ENCODE measurements at regions not wholly inside any gene's neighbourhood (a gene's known extent, or its start where the extent isn't known, plus 50 kb on each side); places are given as distances from the start of the nearest gene placed in this dataset.

DNA sequence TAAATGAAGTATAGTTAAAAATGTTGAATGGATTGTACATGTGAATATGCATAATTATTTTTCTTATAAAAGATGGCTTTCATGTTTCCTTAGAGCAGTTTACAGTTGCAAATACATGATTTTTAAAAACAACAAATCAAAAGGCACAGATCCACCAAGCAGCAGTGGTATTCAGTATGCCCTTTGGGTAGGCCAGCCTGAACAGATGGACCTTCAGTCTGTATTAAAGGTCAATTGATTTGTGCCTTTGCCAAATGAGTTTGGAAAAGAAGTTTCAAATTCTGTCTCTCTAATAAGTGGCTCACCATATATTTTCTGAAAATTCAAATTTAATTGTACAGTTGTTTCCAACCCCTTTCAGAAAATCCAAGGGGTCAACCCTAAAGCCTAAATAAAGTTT is 477.1 kb downstream of the NSUN3 start:
- H3K9me3 ChIP-seq (ENCODE audit: control insufficient read depth, low read length) = no peaks in the 10 kb centered on the region
- no peak overlapping the region for H2BK5ac ChIP-seq (ENCODE audit: low read depth, low read length, poor library complexity, severe bottlenecking)
- H2AK5ac ChIP-seq (ENCODE audit: low read length, severe bottlenecking) = no peak overlapping the region
- H3K4me3 ChIP-seq (ENCODE audit: insufficient read depth in 1 of 2, low read depth in 1 of 2, low read length in 2 of 2) = no peak overlapping the region
- no peaks in the 10 kb centered on the region for H3K79me1 ChIP-seq (replicated peaks; ENCODE audit: low read length, poor library complexity, severe bottlenecking)
- H3K9ac ChIP-seq (ENCODE audit: low read length) = no peak overlapping the region
- H3K36me3 ChIP-seq (ENCODE audit: control insufficient read depth in 1 of 2, insufficient read depth in 2 of 2, low read depth in 1 of 2, low read length in 2 of 2) = no peaks in the 10 kb centered on the region
- H3K27ac ChIP-seq (ENCODE audit: low read length, poor library complexity, severe bottlenecking) = no peak overlapping the region
- no peak overlapping the region for H4K91ac ChIP-seq (ENCODE audit: low read length)
- H3K14ac ChIP-seq (ENCODE audit: low read length in 2 of 2) = no peak overlapping the region
- no peak overlapping the region for H3K23ac ChIP-seq (ENCODE audit: low read length in 2 of 2)
- no peak overlapping the region for H2BK12ac ChIP-seq (ENCODE audit: low read length in 2 of 2)
- H2BK15ac ChIP-seq (ENCODE audit: low read depth, poor library complexity, severe bottlenecking) = no peak overlapping the region
- no peak overlapping the region for H3K4me2 ChIP-seq (ENCODE audit: low read length, poor library complexity, severe bottlenecking)
- H2AFZ ChIP-seq (ENCODE audit: low read depth, low read length) = no peak overlapping the region
- H3K4me1 ChIP-seq (ENCODE audit: control insufficient read depth, insufficient read depth, low read depth, low read length) = no peaks in the 10 kb centered on the region
- no peak overlapping the region for H2BK120ac ChIP-seq (ENCODE audit: low read depth, low read length)
- H4K8ac ChIP-seq (ENCODE audit: low read length) = no peak overlapping the region
- DNase-seq = no peak
- H3K18ac ChIP-seq (ENCODE audit: low read depth in 1 of 2, low read length in 2 of 2) = no peak overlapping the region
- no peak overlapping the region for H3K4ac ChIP-seq (ENCODE audit: low read depth in 1 of 2, low read length in 2 of 2)
- H3K27me3 ChIP-seq (ENCODE audit: control insufficient read depth in 1 of 2, insufficient read depth in 1 of 2, low read length in 2 of 2) = no peaks in the 10 kb centered on the region

DNA sequence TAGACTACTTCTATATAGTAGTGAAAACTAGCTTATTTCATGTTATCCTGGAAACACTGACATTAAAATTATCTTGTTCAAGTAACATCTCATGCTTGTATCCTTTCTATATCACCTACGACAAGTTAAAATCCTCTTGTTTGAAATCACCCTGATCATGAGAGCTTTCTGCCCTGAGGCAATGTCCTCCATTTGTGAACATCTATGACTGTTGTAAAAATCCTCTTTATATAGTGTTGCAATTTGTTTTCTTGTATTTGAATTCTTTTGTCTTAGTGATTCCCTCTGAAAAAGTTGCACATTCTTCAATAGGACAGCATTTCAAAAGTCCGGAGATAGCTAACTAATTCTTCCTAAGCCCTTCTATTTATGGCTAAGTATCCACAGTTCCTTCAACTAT is 480.3 kb downstream of the NSUN3 start:
- Histone ChIP-seq H3K79me1 (replicated peaks; ENCODE audit: low read length, poor library complexity, severe bottlenecking) (no peaks in the 10 kb centered on the region), H2BK5ac (ENCODE audit: low read depth, low read length, poor library complexity, severe bottlenecking) (no peak overlapping the region), H2BK12ac (ENCODE audit: low read length in 2 of 2) (no peak overlapping the region), H4K8ac (ENCODE audit: low read length) (no peak overlapping the region), H3K9me3 (ENCODE audit: control insufficient read depth, low read length) (no peaks in the 10 kb centered on the region), H3K14ac (ENCODE audit: low read length in 2 of 2) (no peak overlapping the region), H3K23ac (ENCODE audit: low read length in 2 of 2) (no peak overlapping the region), H3K4ac (ENCODE audit: low read depth in 1 of 2, low read length in 2 of 2) (no peak overlapping the region), H2AFZ (ENCODE audit: low read depth, low read length) (no peak overlapping the region), H3K4me1 (ENCODE audit: control insufficient read depth, insufficient read depth, low read depth, low read length) (no peaks in the 10 kb centered on the region), H3K27me3 (ENCODE audit: control insufficient read depth in 1 of 2, insufficient read depth in 1 of 2, low read length in 2 of 2) (no peaks in the 10 kb centered on the region), H3K27ac (ENCODE audit: low read length, poor library complexity, severe bottlenecking) (no peak overlapping the region), H4K91ac (ENCODE audit: low read length) (no peak overlapping the region), H3K18ac (ENCODE audit: low read depth in 1 of 2, low read length in 2 of 2) (no peak overlapping the region), H2AK5ac (ENCODE audit: low read length, severe bottlenecking) (no peak overlapping the region), H3K36me3 (ENCODE audit: control insufficient read depth in 1 of 2, insufficient read depth in 2 of 2, low read depth in 1 of 2, low read length in 2 of 2) (no peaks in the 10 kb centered on the region), H2BK15ac (ENCODE audit: low read depth, poor library complexity, severe bottlenecking) (no peak overlapping the region), H3K9ac (ENCODE audit: low read length) (no peak overlapping the region), H3K4me3 (ENCODE audit: insufficient read depth in 1 of 2, low read depth in 1 of 2, low read length in 2 of 2) (no peak overlapping the region), H2BK120ac (ENCODE audit: low read depth, low read length) (no peak overlapping the region), H3K4me2 (ENCODE audit: low read length, poor library complexity, severe bottlenecking) (no peak overlapping the region)
- no peak for DNase-seq
- 99% methylated on average over 2 of the region's 2 CpGs for WGBS

DNA sequence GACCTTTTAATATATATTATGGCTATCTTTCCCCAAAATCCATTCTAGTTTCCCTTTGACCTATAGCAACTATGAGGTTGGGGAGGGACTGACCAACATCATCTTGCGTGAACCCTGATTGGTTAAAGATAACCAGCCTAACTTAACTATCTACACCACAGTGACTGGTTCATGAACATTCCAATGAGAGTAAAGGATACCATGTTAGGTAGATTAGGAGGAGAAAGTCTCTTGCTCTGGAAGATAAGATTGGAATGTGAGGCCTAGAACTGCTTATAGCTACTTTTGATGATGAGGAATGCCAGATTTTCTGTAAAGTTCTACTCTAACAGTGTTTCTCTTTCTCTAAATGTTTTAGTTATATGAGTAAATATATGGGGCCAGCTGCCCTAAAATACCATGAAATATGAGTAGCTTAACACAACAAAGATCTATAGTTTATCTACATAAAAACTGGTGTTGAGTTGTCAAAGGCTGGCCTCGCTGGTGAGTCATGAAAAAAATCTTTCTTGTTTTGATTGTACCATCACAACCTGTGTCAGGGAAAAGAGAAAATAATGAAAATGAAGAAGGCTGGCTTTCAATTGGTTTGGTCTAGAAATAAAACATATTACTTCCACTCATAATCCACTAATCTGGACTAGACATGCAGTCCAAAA is 481.4 kb downstream of the NSUN3 start:
- H2BK120ac ChIP-seq (ENCODE audit: low read depth, low read length) = no peak overlapping the region
- no peak overlapping the region for H3K18ac ChIP-seq (ENCODE audit: low read depth in 1 of 2, low read length in 2 of 2)
- H3K27ac ChIP-seq (ENCODE audit: low read length, poor library complexity, severe bottlenecking) = no peak overlapping the region
- no peak overlapping the region for H2AFZ ChIP-seq (ENCODE audit: low read depth, low read length)
- 88% methylated on average over 2 of the region's 2 CpGs for WGBS
- no peak overlapping the region for H3K14ac ChIP-seq (ENCODE audit: low read length in 2 of 2)
- no peak overlapping the region for H3K4me2 ChIP-seq (ENCODE audit: low read length, poor library complexity, severe bottlenecking)
- H4K91ac ChIP-seq (ENCODE audit: low read length) = no peak overlapping the region
- H3K4me1 ChIP-seq (ENCODE audit: control insufficient read depth, insufficient read depth, low read depth, low read length) = no peaks in the 10 kb centered on the region
- H4K8ac ChIP-seq (ENCODE audit: low read length) = no peak overlapping the region
- DNase-seq = no peak
- no peak overlapping the region for H3K9ac ChIP-seq (ENCODE audit: low read length)
- no peaks in the 10 kb centered on the region for H3K79me1 ChIP-seq (replicated peaks; ENCODE audit: low read length, poor library complexity, severe bottlenecking)
- H3K27me3 ChIP-seq (ENCODE audit: control insufficient read depth in 1 of 2, insufficient read depth in 1 of 2, low read length in 2 of 2) = no peaks in the 10 kb centered on the region
- H2BK5ac ChIP-seq (ENCODE audit: low read depth, low read length, poor library complexity, severe bottlenecking) = no peak overlapping the region
- H3K23ac ChIP-seq (ENCODE audit: low read length in 2 of 2) = no peak overlapping the region
- H3K4me3 ChIP-seq (ENCODE audit: insufficient read depth in 1 of 2, low read depth in 1 of 2, low read length in 2 of 2) = no peak overlapping the region
- no peak overlapping the region for H3K4ac ChIP-seq (ENCODE audit: low read depth in 1 of 2, low read length in 2 of 2)
- no peak overlapping the region for H2BK15ac ChIP-seq (ENCODE audit: low read depth, poor library complexity, severe bottlenecking)
- no peaks in the 10 kb centered on the region for H3K36me3 ChIP-seq (ENCODE audit: control insufficient read depth in 1 of 2, insufficient read depth in 2 of 2, low read depth in 1 of 2, low read length in 2 of 2)
- no peaks in the 10 kb centered on the region for H3K9me3 ChIP-seq (ENCODE audit: control insufficient read depth, low read length)
- H2AK5ac ChIP-seq (ENCODE audit: low read length, severe bottlenecking) = no peak overlapping the region
- no peak overlapping the region for H2BK12ac ChIP-seq (ENCODE audit: low read length in 2 of 2)

DNA sequence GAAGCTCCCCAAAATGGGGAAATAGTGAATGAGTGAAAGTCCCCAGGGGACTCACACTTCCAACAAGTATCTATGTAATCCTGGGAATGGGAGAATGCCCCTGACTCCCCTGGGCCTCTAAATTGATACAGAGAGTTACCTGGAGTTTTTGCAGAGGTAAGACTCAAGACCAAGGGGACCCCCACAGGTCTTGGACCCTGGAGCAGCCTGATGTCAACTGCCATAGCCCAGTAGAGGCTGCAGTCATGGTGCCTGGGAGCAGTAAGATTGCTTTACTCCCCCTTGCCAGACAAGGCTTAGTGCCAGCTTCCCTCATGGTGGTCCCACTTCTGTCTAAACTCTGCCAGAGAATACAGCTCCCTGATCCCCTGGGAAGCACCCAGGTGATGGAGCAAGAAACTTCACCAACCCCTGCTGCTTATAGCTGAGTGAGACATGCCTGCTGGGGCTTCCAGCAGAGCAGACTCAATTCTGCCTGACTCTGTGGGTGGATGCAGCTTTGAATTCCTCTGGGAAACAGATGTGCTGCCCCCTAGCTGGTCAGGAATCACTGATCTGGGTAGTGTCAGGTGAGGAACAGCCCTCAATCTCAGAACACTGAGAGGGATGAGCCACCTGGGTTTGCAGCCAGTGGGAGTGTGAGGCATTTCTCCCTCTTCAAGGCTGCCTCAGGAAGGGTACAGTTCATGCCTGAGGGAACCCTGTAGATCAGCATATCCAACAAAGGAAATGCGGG is 485.9 kb downstream of the NSUN3 start:
- Histone ChIP-seq H2BK15ac (ENCODE audit: low read depth, poor library complexity, severe bottlenecking) (no peak overlapping the region), H3K27me3 (ENCODE audit: control insufficient read depth in 1 of 2, insufficient read depth in 1 of 2, low read length in 2 of 2) (no peaks in the 10 kb centered on the region), H3K9me3 (ENCODE audit: control insufficient read depth, low read length) (no peaks in the 10 kb centered on the region), H2AK5ac (ENCODE audit: low read length, severe bottlenecking) (no peak overlapping the region), H2BK5ac (ENCODE audit: low read depth, low read length, poor library complexity, severe bottlenecking) (no peak overlapping the region), H2BK120ac (ENCODE audit: low read depth, low read length) (no peak overlapping the region), H3K79me1 (replicated peaks; ENCODE audit: low read length, poor library complexity, severe bottlenecking) (no peaks in the 10 kb centered on the region), H3K18ac (ENCODE audit: low read depth in 1 of 2, low read length in 2 of 2) (no peak overlapping the region), H3K14ac (ENCODE audit: low read length in 2 of 2) (no peak overlapping the region), H2AFZ (ENCODE audit: low read depth, low read length) (no peak overlapping the region), H3K4me2 (ENCODE audit: low read length, poor library complexity, severe bottlenecking) (no peak overlapping the region), H3K4me1 (ENCODE audit: control insufficient read depth, insufficient read depth, low read depth, low read length) (no peaks in the 10 kb centered on the region), H2BK12ac (ENCODE audit: low read length in 2 of 2) (no peak overlapping the region), H4K8ac (ENCODE audit: low read length) (no peak overlapping the region), H3K4me3 (ENCODE audit: insufficient read depth in 1 of 2, low read depth in 1 of 2, low read length in 2 of 2) (no peak overlapping the region), H3K36me3 (ENCODE audit: control insufficient read depth in 1 of 2, insufficient read depth in 2 of 2, low read depth in 1 of 2, low read length in 2 of 2) (no peaks in the 10 kb centered on the region), H3K4ac (ENCODE audit: low read depth in 1 of 2, low read length in 2 of 2) (no peak overlapping the region), H3K9ac (ENCODE audit: low read length) (no peak overlapping the region), H3K23ac (ENCODE audit: low read length in 2 of 2) (no peak overlapping the region), H3K27ac (ENCODE audit: low read length, poor library complexity, severe bottlenecking) (no peak overlapping the region), H4K91ac (ENCODE audit: low read length) (no peak overlapping the region)
- DNase-seq = no peak
- WGBS = 52% methylated on average over 1 of the region's 1 CpG
